GM13976 (cell line): ENCODE measurements at regions not wholly inside any gene's neighbourhood (a gene's known extent, or its start where the extent isn't known, plus 50 kb on each side); places are given as distances from the start of the nearest gene placed in this dataset.

Experiments
- DNase-seq: peaks from one replicate; pipeline ENCODE4 v3.0.0; 2012; ENCODE audit warnings: low spot score
- in situ Hi-C: fragments of 300-500 bp; cut with MboI; formaldehyde crosslinking; loops from one replicate; pipeline ENCODE4 v1.12.0; 2022; ENCODE audit warnings: low sequenced_read_pairs, mixed read lengths, inconsistent platforms; ENCODE audit not compliant: unreplicated experiment
- TF ChIP-seq, protein P1 (sequence below): IDR thresholded peaks from 2 replicates; pipeline ENCODE4 v1.5.1; 2012; ENCODE audit warnings: borderline replicate concordance, mild to moderate bottlenecking; ENCODE audit not compliant: insufficient read depth; ENCODE audit errors: extremely low read depth, missing control alignments, control extremely low read depth

GRCh38 chr20:16167423-16168130 lies 405.7 kb downstream of the KIF16B start:
- TF ChIP-seq, protein P1, sequence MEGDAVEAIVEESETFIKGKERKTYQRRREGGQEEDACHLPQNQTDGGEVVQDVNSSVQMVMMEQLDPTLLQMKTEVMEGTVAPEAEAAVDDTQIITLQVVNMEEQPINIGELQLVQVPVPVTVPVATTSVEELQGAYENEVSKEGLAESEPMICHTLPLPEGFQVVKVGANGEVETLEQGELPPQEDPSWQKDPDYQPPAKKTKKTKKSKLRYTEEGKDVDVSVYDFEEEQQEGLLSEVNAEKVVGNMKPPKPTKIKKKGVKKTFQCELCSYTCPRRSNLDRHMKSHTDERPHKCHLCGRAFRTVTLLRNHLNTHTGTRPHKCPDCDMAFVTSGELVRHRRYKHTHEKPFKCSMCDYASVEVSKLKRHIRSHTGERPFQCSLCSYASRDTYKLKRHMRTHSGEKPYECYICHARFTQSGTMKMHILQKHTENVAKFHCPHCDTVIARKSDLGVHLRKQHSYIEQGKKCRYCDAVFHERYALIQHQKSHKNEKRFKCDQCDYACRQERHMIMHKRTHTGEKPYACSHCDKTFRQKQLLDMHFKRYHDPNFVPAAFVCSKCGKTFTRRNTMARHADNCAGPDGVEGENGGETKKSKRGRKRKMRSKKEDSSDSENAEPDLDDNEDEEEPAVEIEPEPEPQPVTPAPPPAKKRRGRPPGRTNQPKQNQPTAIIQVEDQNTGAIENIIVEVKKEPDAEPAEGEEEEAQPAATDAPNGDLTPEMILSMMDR = no peak
- in situ Hi-C loops = no loop called here
- DNase-seq = no peak

- in situ Hi-C loops = no loop called here
- DNase-seq = no peak
- TF ChIP-seq, protein P1 = no peak
These were observed 406.5 kb downstream of the KIF16B start for GRCh38 chr20:16166737-16167136.

- DNase-seq = no peak
- TF ChIP-seq, protein P1 = no peak
- in situ Hi-C loops = no loop called here
These were observed 414.3 kb downstream of the KIF16B start for GRCh38 chr20:16158976-16159286.

DNA sequence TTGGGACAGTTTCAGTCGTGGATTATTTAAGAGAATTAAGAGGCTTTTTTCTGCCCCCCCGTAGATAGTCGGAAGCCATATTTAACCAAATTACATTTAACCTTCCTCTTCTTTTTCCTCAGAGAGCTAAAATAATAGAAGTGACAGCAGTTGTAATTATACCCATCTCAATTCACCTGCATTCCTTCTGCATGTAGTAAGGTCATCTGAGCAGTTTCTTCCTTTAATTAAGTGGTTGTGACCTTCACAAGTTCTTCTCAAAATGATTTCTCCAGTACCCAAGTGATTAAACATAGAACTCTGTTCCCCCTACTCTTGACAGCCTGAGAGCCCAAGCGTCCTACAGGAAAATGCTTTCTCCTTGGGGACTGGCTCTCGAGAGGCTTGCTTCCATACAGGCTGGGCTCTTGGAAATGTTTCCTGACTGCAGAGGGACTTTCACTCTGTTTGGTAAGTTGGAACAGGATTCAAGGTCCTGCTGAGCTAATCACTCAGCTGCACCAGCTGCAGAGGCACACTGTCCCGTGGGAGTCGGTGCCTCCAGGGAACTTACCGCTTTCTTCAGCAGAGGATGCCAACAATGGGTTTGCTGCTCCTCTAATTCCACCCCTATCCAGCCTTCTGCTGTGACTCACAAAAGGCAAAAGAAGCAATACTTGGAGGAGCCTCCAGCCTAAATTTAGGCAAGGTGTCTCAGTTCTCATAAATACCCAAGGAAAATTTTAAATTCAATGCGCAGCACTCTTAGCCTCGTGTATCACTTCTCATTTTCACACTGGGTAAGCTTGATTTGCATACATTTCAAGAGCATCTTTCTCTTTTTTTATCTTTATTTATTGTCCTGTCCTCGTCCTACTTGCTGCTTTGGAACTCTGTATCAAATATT lies 414.9 kb downstream of the KIF16B start:
- TF ChIP-seq, protein P1 = no peak
- in situ Hi-C loops = no loop called here
- DNase-seq = peak; percentile 6

GRCh38 chr20:16147916-16148315 lies 425.3 kb downstream of the KIF16B start:
- no peak for DNase-seq
- TF ChIP-seq, protein P1 = no peak
- in situ Hi-C loops = no loop called here

DNA sequence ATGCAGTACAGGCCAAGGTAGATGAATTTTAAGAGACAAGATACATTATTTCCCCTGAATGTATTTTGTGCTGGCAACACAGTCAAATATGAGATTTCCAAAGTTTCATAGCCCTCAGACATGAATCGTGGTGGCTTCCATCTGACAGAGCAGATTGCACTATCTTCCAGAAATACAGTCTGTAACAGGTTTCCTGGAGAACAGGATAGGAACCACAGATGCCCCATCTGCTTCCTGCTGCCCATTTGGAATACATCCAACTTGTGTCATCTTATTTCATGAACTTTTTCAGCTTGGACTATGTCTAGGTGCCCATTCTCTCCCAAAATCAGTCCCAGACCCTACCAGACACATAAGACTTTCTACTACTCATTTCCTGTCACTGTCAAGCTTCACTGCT lies 426.0 kb downstream of the KIF16B start:
- TF ChIP-seq, protein P1 = no peak
- in situ Hi-C loops = no loop called here

More for the DNA sequence above, 426.0 kb downstream of the KIF16B start:
- no peak for DNase-seq
